ENCODE measurements at regions not wholly inside any gene's neighbourhood (a gene's known extent, or its start where the extent isn't known, plus 50 kb on each side); places are given as distances from the start of the nearest gene placed in this dataset.

- H3K27me3 ChIP-seq (ENCODE audit: low read length) = no peaks in the 10 kb centered on the region
- no peak for DNase-seq
- no peak overlapping the region for H3K4me3 ChIP-seq (ENCODE audit: low read length)
- no peaks in the 10 kb centered on the region for H4K20me1 ChIP-seq (ENCODE audit: insufficient read depth, low read depth, low read length)
- no peak overlapping the region for H3K4me2 ChIP-seq (ENCODE audit: low read depth, low read length, poor library complexity, severe bottlenecking)
- no peaks in the 10 kb centered on the region for H3K79me2 ChIP-seq (ENCODE audit: low read length)
- H3K9ac ChIP-seq (ENCODE audit: low read length) = no peak overlapping the region
- no peaks in the 10 kb centered on the region for H3K9me3 ChIP-seq (ENCODE audit: low read length)
- H3K27ac ChIP-seq (ENCODE audit: low read length) = no peak overlapping the region
- H3K9me2 ChIP-seq (replicated peaks; ENCODE audit: insufficient read depth, low read length) = no peaks in the 10 kb centered on the region
- no peaks in the 10 kb centered on the region for H3K4me1 ChIP-seq (ENCODE audit: low read length)
- H3K36me3 ChIP-seq (ENCODE audit: insufficient read depth, low read length) = no peaks in the 10 kb centered on the region
- no peak overlapping the region for H2AFZ ChIP-seq (ENCODE audit: low read length)
These were observed 97.5 kb upstream of the RPS6KA3 start for GRCh38 chrX:20364238-20364637.

- DNase-seq = no peak
- H3K4me2 ChIP-seq (ENCODE audit: low read depth, low read length, poor library complexity, severe bottlenecking) = no peak overlapping the region
These were observed 96.6 kb upstream of the RPS6KA3 start for GRCh38 chrX:20363275-20363674.

GRCh38 chrX:20362268-20363267 lies 95.9 kb upstream of the RPS6KA3 start:
- Histone ChIP-seq H3K4me3 (ENCODE audit: low read length) (no peak overlapping the region), H3K27ac (ENCODE audit: low read length) (no peak overlapping the region), H3K36me3 (ENCODE audit: insufficient read depth, low read length) (no peaks in the 10 kb centered on the region), H4K20me1 (ENCODE audit: insufficient read depth, low read depth, low read length) (no peaks in the 10 kb centered on the region), H3K79me2 (ENCODE audit: low read length) (no peaks in the 10 kb centered on the region), H3K9me3 (ENCODE audit: low read length) (no peaks in the 10 kb centered on the region), H2AFZ (ENCODE audit: low read length) (no peak overlapping the region), H3K4me1 (ENCODE audit: low read length) (no peaks in the 10 kb centered on the region), H3K9me2 (replicated peaks; ENCODE audit: insufficient read depth, low read length) (no peaks in the 10 kb centered on the region), H3K4me2 (ENCODE audit: low read depth, low read length, poor library complexity, severe bottlenecking) (no peak overlapping the region), H3K9ac (ENCODE audit: low read length) (no peak overlapping the region), H3K27me3 (ENCODE audit: low read length) (no peaks in the 10 kb centered on the region)
- DNase-seq = no peak

More at GRCh38 chrX:20363275-20363674, 96.6 kb upstream of the RPS6KA3 start:
- no peak overlapping the region for H2AFZ ChIP-seq (ENCODE audit: low read length)
- no peak overlapping the region for H3K27ac ChIP-seq (ENCODE audit: low read length)
- H3K4me1 ChIP-seq (ENCODE audit: low read length) = no peaks in the 10 kb centered on the region
- no peaks in the 10 kb centered on the region for H3K9me3 ChIP-seq (ENCODE audit: low read length)
- no peaks in the 10 kb centered on the region for H3K9me2 ChIP-seq (replicated peaks; ENCODE audit: insufficient read depth, low read length)
- no peak overlapping the region for H3K4me3 ChIP-seq (ENCODE audit: low read length)
- no peaks in the 10 kb centered on the region for H3K79me2 ChIP-seq (ENCODE audit: low read length)
- H4K20me1 ChIP-seq (ENCODE audit: insufficient read depth, low read depth, low read length) = no peaks in the 10 kb centered on the region
- H3K27me3 ChIP-seq (ENCODE audit: low read length) = no peaks in the 10 kb centered on the region
- H3K9ac ChIP-seq (ENCODE audit: low read length) = no peak overlapping the region
- H3K36me3 ChIP-seq (ENCODE audit: insufficient read depth, low read length) = no peaks in the 10 kb centered on the region

- no peaks in the 10 kb centered on the region for H3K9me3 ChIP-seq (ENCODE audit: low read length)
- H3K4me3 ChIP-seq (ENCODE audit: low read length) = no peak overlapping the region
- no peaks in the 10 kb centered on the region for H3K36me3 ChIP-seq (ENCODE audit: insufficient read depth, low read length)
- H3K4me2 ChIP-seq (ENCODE audit: low read depth, low read length, poor library complexity, severe bottlenecking) = no peak overlapping the region
- no peaks in the 10 kb centered on the region for H3K79me2 ChIP-seq (ENCODE audit: low read length)
- H4K20me1 ChIP-seq (ENCODE audit: insufficient read depth, low read depth, low read length) = no peaks in the 10 kb centered on the region
- DNase-seq = no peak
- no peaks in the 10 kb centered on the region for H3K9me2 ChIP-seq (replicated peaks; ENCODE audit: insufficient read depth, low read length)
- H3K27me3 ChIP-seq (ENCODE audit: low read length) = no peaks in the 10 kb centered on the region
- no peaks in the 10 kb centered on the region for H3K4me1 ChIP-seq (ENCODE audit: low read length)
- H2AFZ ChIP-seq (ENCODE audit: low read length) = no peak overlapping the region
- no peak overlapping the region for H3K9ac ChIP-seq (ENCODE audit: low read length)
- H3K27ac ChIP-seq (ENCODE audit: low read length) = no peak overlapping the region
These were observed 95.2 kb upstream of the RPS6KA3 start for GRCh38 chrX:20361890-20362262.

GRCh38 chrX:20361081-20361889 lies 94.6 kb upstream of the RPS6KA3 start:
- no peak overlapping the region for H3K4me3 ChIP-seq (ENCODE audit: low read length)
- H3K9me2 ChIP-seq (replicated peaks; ENCODE audit: insufficient read depth, low read length) = no peaks in the 10 kb centered on the region
- H3K4me1 ChIP-seq (ENCODE audit: low read length) = no peaks in the 10 kb centered on the region
- H3K36me3 ChIP-seq (ENCODE audit: insufficient read depth, low read length) = no peaks in the 10 kb centered on the region
- no peaks in the 10 kb centered on the region for H3K79me2 ChIP-seq (ENCODE audit: low read length)
- no peaks in the 10 kb centered on the region for H4K20me1 ChIP-seq (ENCODE audit: insufficient read depth, low read depth, low read length)
- H3K27me3 ChIP-seq (ENCODE audit: low read length) = no peaks in the 10 kb centered on the region
- no peaks in the 10 kb centered on the region for H3K9me3 ChIP-seq (ENCODE audit: low read length)
- H3K27ac ChIP-seq (ENCODE audit: low read length) = no peak overlapping the region
- DNase-seq = no peak
- H2AFZ ChIP-seq (ENCODE audit: low read length) = no peak overlapping the region
- H3K4me2 ChIP-seq (ENCODE audit: low read depth, low read length, poor library complexity, severe bottlenecking) = no peak overlapping the region
- no peak overlapping the region for H3K9ac ChIP-seq (ENCODE audit: low read length)

GRCh38 chrX:20355187-20355586 lies 88.5 kb upstream of the RPS6KA3 start:
- no peaks in the 10 kb centered on the region for H3K9me2 ChIP-seq (replicated peaks; ENCODE audit: insufficient read depth, low read length)
- no peak overlapping the region for H3K9ac ChIP-seq (ENCODE audit: low read length)
- H3K4me3 ChIP-seq (ENCODE audit: low read length) = no peak overlapping the region
- H3K27ac ChIP-seq (ENCODE audit: low read length) = no peak overlapping the region
- H4K20me1 ChIP-seq (ENCODE audit: insufficient read depth, low read depth, low read length) = no peaks in the 10 kb centered on the region
- no peaks in the 10 kb centered on the region for H3K9me3 ChIP-seq (ENCODE audit: low read length)
- no peaks in the 10 kb centered on the region for H3K27me3 ChIP-seq (ENCODE audit: low read length)
- no peaks in the 10 kb centered on the region for H3K4me1 ChIP-seq (ENCODE audit: low read length)
- no peak overlapping the region for H2AFZ ChIP-seq (ENCODE audit: low read length)
- no peaks in the 10 kb centered on the region for H3K36me3 ChIP-seq (ENCODE audit: insufficient read depth, low read length)
- no peaks in the 10 kb centered on the region for H3K79me2 ChIP-seq (ENCODE audit: low read length)
- no peak overlapping the region for H3K4me2 ChIP-seq (ENCODE audit: low read depth, low read length, poor library complexity, severe bottlenecking)
- no peak for DNase-seq

- H3K4me1 ChIP-seq (ENCODE audit: low read length) = no peaks in the 10 kb centered on the region
- no peak overlapping the region for H3K4me3 ChIP-seq (ENCODE audit: low read length)
- no peaks in the 10 kb centered on the region for H3K79me2 ChIP-seq (ENCODE audit: low read length)
- no peak overlapping the region for H3K27ac ChIP-seq (ENCODE audit: low read length)
- H3K9me2 ChIP-seq (replicated peaks; ENCODE audit: insufficient read depth, low read length) = no peaks in the 10 kb centered on the region
- H4K20me1 ChIP-seq (ENCODE audit: insufficient read depth, low read depth, low read length) = no peaks in the 10 kb centered on the region
- H3K9me3 ChIP-seq (ENCODE audit: low read length) = no peaks in the 10 kb centered on the region
- no peak for DNase-seq
- H3K36me3 ChIP-seq (ENCODE audit: insufficient read depth, low read length) = no peaks in the 10 kb centered on the region
- no peaks in the 10 kb centered on the region for H3K27me3 ChIP-seq (ENCODE audit: low read length)
- H2AFZ ChIP-seq (ENCODE audit: low read length) = no peak overlapping the region
- H3K4me2 ChIP-seq (ENCODE audit: low read depth, low read length, poor library complexity, severe bottlenecking) = no peak overlapping the region
- no peak overlapping the region for H3K9ac ChIP-seq (ENCODE audit: low read length)
These were observed 87.8 kb upstream of the RPS6KA3 start for GRCh38 chrX:20354505-20354904.

- no peak overlapping the region for H3K27ac ChIP-seq (ENCODE audit: low read length)
- no peaks in the 10 kb centered on the region for H3K9me2 ChIP-seq (replicated peaks; ENCODE audit: insufficient read depth, low read length)
- H2AFZ ChIP-seq (ENCODE audit: low read length) = no peak overlapping the region
- H3K4me1 ChIP-seq (ENCODE audit: low read length) = no peaks in the 10 kb centered on the region
- no peak overlapping the region for H3K4me2 ChIP-seq (ENCODE audit: low read depth, low read length, poor library complexity, severe bottlenecking)
- no peaks in the 10 kb centered on the region for H3K36me3 ChIP-seq (ENCODE audit: insufficient read depth, low read length)
- no peak overlapping the region for H3K4me3 ChIP-seq (ENCODE audit: low read length)
- no peaks in the 10 kb centered on the region for H3K27me3 ChIP-seq (ENCODE audit: low read length)
- no peaks in the 10 kb centered on the region for H3K9me3 ChIP-seq (ENCODE audit: low read length)
- H3K9ac ChIP-seq (ENCODE audit: low read length) = no peak overlapping the region
- H3K79me2 ChIP-seq (ENCODE audit: low read length) = no peaks in the 10 kb centered on the region
- H4K20me1 ChIP-seq (ENCODE audit: insufficient read depth, low read depth, low read length) = no peaks in the 10 kb centered on the region
- DNase-seq = no peak
These were observed 86.2 kb upstream of the RPS6KA3 start for GRCh38 chrX:20352935-20353336.
